Loucy (cell line): ENCODE measurements at regions not wholly inside any gene's neighbourhood (a gene's known extent, or its start where the extent isn't known, plus 50 kb on each side); places are given as distances from the start of the nearest gene placed in this dataset.

Source experiments
- H2AFZ ChIP-seq: fragments of 200-600 bp; sonication (generic); 2 replicates; pipeline ENCODE4 v1.6.0; 2016; ENCODE audit warnings: antibody characterized with exemption, mild to moderate bottlenecking, low read length, moderate library complexity
- H3F3A ChIP-seq: fragments of 200-600 bp; 2 replicates; pipeline ENCODE4 v1.6.0; 2016; ENCODE audit warnings: antibody characterized with exemption, low read depth, mild to moderate bottlenecking
- H3K27me3 ChIP-seq: fragments of 200-600 bp; sonication (generic); 2 replicates; pipeline ENCODE4 v1.6.1; 2014; ENCODE audit warnings: low read length, mild to moderate bottlenecking; ENCODE audit not compliant: insufficient read depth, poor library complexity, severe bottlenecking
- H3K36me3 ChIP-seq: fragments of 200-600 bp; sonication (generic); 2 replicates; pipeline ENCODE4 v1.6.1; 2016; ENCODE audit warnings: low read length; ENCODE audit not compliant: insufficient read depth
- H3K4me1 ChIP-seq: fragments of 200-600 bp; sonication (generic); 2 replicates; pipeline ENCODE4 v1.5.1; 2014; ENCODE audit warnings: low read length, mild to moderate bottlenecking; ENCODE audit not compliant: insufficient read depth, poor library complexity, severe bottlenecking
- H3K4me2 ChIP-seq: fragments of 200-600 bp; sonication (generic); 2 replicates; pipeline ENCODE4 v1.6.0; 2014; ENCODE audit warnings: antibody characterized with exemption, low read length, low read depth, mild to moderate bottlenecking; ENCODE audit not compliant: poor library complexity, severe bottlenecking
- H3K4me3 ChIP-seq: fragments of 200-600 bp; sonication (generic); 2 replicates; pipeline ENCODE4 v1.5.1; 2014; ENCODE audit warnings: low read length, mild to moderate bottlenecking, mixed read lengths; ENCODE audit not compliant: poor library complexity, severe bottlenecking
- H3K79me2 ChIP-seq: fragments of 200-600 bp; sonication (generic); 2 replicates; pipeline ENCODE4 v1.6.1; 2014; ENCODE audit warnings: low read length; ENCODE audit not compliant: insufficient read depth
- H3K9ac ChIP-seq: fragments of 200-600 bp; sonication (generic); 2 replicates; pipeline ENCODE4 v1.6.0; 2014; ENCODE audit warnings: mild to moderate bottlenecking, low read depth, low read length, moderate library complexity; ENCODE audit not compliant: poor library complexity, severe bottlenecking
- H3K9me2 ChIP-seq: fragments of 200-600 bp; sonication (generic); replicated peaks from 2 replicates; pipeline ENCODE4 v1.6.1; 2016; ENCODE audit warnings: low read depth, low read length, mixed read lengths
- H3K9me3 ChIP-seq: fragments of 200-600 bp; sonication (generic); 2 replicates; pipeline ENCODE4 v1.6.1; 2014; ENCODE audit warnings: mild to moderate bottlenecking, antibody characterized with exemption, low read length, low read depth; ENCODE audit not compliant: insufficient read depth
- H4K20me1 ChIP-seq: fragments of 200-600 bp; sonication (generic); 2 replicates; pipeline ENCODE4 v1.6.0; 2014; ENCODE audit warnings: antibody characterized with exemption, low read length, mild to moderate bottlenecking; ENCODE audit not compliant: insufficient read depth, poor library complexity, severe bottlenecking
- EZH2phosphoT487 ChIP-seq: fragments of 200-600 bp; IDR thresholded peaks from 2 replicates; pipeline ENCODE4 v1.6.1; 2018; ENCODE audit warnings: antibody characterized with exemption, mild to moderate bottlenecking, moderate library complexity, borderline replicate concordance
- TF ChIP-seq, protein P1 (sequence below): fragments of 200-600 bp; sonication (generic); conservative IDR thresholded peaks from 2 replicates; pipeline ENCODE4 v1.5.1; 2014; ENCODE audit warnings: mild to moderate bottlenecking, antibody characterized with exemption, low read length

DNA sequence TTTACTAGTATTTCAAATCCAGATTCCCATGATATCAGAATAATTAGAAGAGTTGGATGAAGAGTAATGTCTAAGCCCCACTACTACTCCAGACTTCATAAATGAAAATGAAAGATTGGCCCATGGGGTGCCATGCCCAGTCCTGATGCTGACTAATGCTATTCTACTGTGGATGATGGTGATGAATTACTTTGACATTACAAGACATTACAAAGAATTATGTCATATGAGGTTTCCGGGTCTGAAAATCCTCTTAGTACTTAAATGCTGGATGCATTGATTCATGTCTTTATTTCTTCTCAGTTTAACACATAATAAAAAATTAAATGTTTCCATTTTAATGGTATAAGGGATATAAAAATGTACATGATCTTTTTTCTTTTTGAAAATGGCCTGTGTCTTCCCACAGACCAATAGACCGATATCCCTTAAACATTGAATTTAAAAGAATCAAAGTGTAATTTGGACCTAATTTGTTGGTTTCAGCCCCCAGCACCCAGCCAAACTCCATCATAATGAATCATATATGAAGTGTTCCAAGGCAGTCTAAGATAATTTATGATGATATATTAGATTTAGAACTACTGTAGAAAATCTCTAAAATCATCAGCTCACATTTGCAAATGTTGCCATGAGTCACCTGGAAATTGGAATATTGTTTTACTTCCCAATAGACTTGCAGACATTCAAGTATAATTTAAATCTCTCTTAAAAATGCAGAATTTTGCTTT is 223.6 kb upstream of the SGCD start:
- Histone ChIP-seq H3K4me1 (no peaks in the 10 kb centered on the region), H3K9me3 (no peaks in the 10 kb centered on the region), H3K9me2 (no peaks in the 10 kb centered on the region), H3F3A (no peaks in the 10 kb centered on the region), H3K4me3 (no peak overlapping the region), H2AFZ (no peak overlapping the region), H4K20me1 (no peaks in the 10 kb centered on the region), H3K9ac (no peak overlapping the region), H3K27me3 (no peaks in the 10 kb centered on the region), H3K79me2 (no peaks in the 10 kb centered on the region), H3K4me2 (no peak overlapping the region), H3K36me3 (no peaks in the 10 kb centered on the region)
- TF ChIP-seq, protein P1, sequence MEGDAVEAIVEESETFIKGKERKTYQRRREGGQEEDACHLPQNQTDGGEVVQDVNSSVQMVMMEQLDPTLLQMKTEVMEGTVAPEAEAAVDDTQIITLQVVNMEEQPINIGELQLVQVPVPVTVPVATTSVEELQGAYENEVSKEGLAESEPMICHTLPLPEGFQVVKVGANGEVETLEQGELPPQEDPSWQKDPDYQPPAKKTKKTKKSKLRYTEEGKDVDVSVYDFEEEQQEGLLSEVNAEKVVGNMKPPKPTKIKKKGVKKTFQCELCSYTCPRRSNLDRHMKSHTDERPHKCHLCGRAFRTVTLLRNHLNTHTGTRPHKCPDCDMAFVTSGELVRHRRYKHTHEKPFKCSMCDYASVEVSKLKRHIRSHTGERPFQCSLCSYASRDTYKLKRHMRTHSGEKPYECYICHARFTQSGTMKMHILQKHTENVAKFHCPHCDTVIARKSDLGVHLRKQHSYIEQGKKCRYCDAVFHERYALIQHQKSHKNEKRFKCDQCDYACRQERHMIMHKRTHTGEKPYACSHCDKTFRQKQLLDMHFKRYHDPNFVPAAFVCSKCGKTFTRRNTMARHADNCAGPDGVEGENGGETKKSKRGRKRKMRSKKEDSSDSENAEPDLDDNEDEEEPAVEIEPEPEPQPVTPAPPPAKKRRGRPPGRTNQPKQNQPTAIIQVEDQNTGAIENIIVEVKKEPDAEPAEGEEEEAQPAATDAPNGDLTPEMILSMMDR: no peak
- TF ChIP-seq EZH2phosphoT487: no peak

DNA sequence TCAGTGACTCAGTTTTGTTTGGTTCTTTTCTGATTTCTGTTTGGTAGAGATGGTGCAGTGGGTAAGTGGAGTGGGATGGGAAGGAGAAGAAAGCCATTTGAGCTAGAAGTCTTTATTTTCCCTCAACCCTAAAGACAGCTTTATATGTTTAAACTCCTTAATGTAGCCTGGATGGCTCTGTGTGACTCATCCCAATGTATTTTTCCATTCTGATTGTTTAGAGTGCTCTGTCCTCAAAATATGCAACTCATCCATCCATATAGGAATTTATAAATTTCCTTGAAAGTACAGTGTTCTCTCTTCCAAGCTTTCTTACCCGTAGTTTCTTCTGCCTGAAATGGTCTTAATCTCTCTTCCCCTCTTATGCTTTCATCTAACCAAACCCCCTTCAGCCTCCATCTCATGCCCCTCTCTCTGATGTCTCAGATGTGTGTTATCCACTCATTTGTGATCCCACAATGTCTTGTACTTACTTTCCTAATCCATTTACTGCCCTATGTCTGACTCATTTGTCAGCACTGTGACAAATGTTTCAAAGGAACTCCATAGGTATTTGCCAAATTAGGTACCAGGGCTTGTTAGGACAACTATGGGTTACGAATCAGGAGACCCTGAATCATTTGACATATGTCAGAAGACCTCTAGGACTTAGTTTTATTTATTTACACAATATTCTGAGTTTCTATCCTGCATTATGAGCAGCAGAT is 217.5 kb upstream of the SGCD start:
- Histone ChIP-seq H2AFZ (no peak overlapping the region), H3K4me3 (no peak overlapping the region), H3K9ac (no peak overlapping the region), H3K36me3 (no peaks in the 10 kb centered on the region), H3K9me3 (no peaks in the 10 kb centered on the region), H3K79me2 (no peaks in the 10 kb centered on the region), H3K27me3 (no peaks in the 10 kb centered on the region), H3K9me2 (no peaks in the 10 kb centered on the region), H4K20me1 (no peaks in the 10 kb centered on the region), H3F3A (no peaks in the 10 kb centered on the region), H3K4me1 (no peaks in the 10 kb centered on the region), H3K4me2 (no peak overlapping the region)
- TF ChIP-seq, protein P1: no peak
- TF ChIP-seq EZH2phosphoT487: no peak

DNA sequence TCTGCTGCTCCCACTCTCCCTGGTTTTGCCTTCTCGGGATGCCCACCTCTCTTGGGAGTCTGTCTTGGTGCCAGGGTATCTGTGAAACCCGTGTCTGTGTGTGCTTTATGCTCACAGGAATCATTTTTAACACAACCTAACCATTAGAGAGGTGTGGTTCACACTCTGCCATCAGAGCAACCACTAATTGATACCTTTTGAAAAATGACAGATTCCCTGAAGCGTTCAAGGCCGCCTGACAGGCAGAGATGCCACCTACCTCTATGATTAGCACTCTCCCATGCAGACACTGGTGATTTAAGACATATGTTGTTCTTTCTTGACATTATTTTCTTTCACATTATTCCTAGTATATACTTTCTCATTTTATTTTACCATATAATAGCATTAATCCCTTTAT is 207.3 kb upstream of the SGCD start:
- H4K20me1 ChIP-seq: no peaks in the 10 kb centered on the region
- H3F3A ChIP-seq: no peaks in the 10 kb centered on the region
- no peaks in the 10 kb centered on the region for H3K79me2 ChIP-seq
- no peak overlapping the region for H3K4me3 ChIP-seq
- no peak overlapping the region for H2AFZ ChIP-seq
- H3K4me1 ChIP-seq: no peaks in the 10 kb centered on the region
- H3K36me3 ChIP-seq: no peaks in the 10 kb centered on the region
- no peak overlapping the region for H3K9ac ChIP-seq
- TF ChIP-seq EZH2phosphoT487: no peak
- TF ChIP-seq, protein P1: no peak
- no peaks in the 10 kb centered on the region for H3K9me3 ChIP-seq
- no peaks in the 10 kb centered on the region for H3K9me2 ChIP-seq
- H3K4me2 ChIP-seq: no peak overlapping the region
- H3K27me3 ChIP-seq: no peaks in the 10 kb centered on the region
